Heart left ventricle (tissue), 13 donors: ENCODE measurements at regions not wholly inside any gene's neighbourhood (a gene's known extent, or its start where the extent isn't known, plus 50 kb on each side); places are given as distances from the start of the nearest gene placed in this dataset.

Experiments used
- CTCF ChIP-seq, 12 donors: fragments of 200-600 bp; sonication (generic) in 4 of 12; IDR thresholded peaks; one replicate each; pipeline versions ENCODE4 v1.5.0 to v1.8.0; 2018 to 2022; ENCODE audit warnings: antibody characterized with exemption in 12 of 12, mild to moderate bottlenecking in 5 of 12
- POLR2A ChIP-seq, 2 donors: fragments of 450-650 bp; IDR thresholded peaks; one replicate each; pipeline ENCODE4 v1.6.1; 2017; ENCODE audit warnings: antibody characterized with exemption in 2 of 2, mild to moderate bottlenecking in 2 of 2, moderate library complexity in 2 of 2
- donor health status: ischemic (EF 13 %, LVEDD 7.1; RV severe dilation, severe dysfunction).
- donor health status: DM: no; HTN: yes; CAD: no.
- donor health status: DM: no; HTN: no; CAD: no.
- donor health status: ischemic (EF 25% LVEDD 6.9; RV normal size, moderate dysfunction).
- donor health status: ischemic (EF 25% LVEDD 5.7; RV mildly dilated, moderate dysfunction).
- donor health status: ischemic (EF 35%, LVEDD 5.7; RV mildly dilated, moderate dysfunction).
- donor health status: nonischemic (EF 11% LVEDD 7.7; RV severe dilation, severe dysfunction).
- donor health status: DM: yes; HTN: yes; CAD: no.
- donor health status: PGD.
- donor health status: ischemic (EF 29% LVEDD 5.4; RV normal size, mild dysfunction).
- donor health status: nonischemic (EF 23%, LVEDD 6.1; RV moderate dilation, normal function).

- TF ChIP-seq POLR2A (IDR thresholded peaks at IDR 0.05): no peak
- no peak for TF ChIP-seq CTCF (IDR thresholded peaks at IDR 0.05)
Measured at GRCh38 chr17:431494-431893, 78.9 kb upstream of the RPH3AL start.
